ENCODE measurements at regions not wholly inside any gene's neighbourhood (a gene's known extent, or its start where the extent isn't known, plus 50 kb on each side); places are given as distances from the start of the nearest gene placed in this dataset.
A peak's percentile ranks its signal among the peaks of the same experiment; 100 is the strongest.

DNA sequence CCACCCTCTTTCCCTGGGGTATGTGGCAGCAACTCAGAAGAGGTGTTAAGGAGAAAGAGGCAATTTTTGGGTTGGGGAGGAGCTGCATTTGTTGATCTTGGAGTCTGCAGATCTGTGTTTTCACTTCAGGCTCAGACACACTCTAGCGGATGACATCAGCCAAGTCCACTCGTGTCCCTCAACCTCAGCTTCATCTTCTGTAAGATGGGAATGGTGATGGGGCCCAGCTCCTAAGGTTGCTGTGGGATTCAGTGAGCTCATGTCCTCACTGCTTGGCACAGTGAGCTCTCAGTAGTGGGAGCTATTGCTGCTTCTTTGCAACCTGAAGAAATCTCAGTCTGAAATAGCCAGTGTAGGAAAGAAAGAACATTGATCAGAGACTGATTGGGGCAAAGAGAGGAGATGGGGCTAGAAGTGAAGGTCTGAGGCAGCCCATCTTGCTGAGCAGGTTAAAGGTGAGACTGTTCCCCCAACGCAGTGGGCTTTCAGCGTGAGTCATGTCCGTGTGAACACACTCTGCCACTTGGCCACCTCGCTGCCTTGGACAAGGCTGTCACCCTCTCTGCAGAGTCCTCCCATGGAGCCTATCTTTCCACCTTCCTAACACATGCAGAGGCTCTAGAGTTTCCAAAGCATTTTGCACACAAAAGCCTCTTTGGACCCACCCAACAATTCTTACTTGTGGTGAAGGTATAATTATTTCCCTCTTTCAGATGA is 56.0 kb upstream of the CITED4 start:
- Histone ChIP-seq H3K9ac (ENCODE audit: insufficient read depth, low read length, poor library complexity, severe bottlenecking) (no peak overlapping the region), H3K27ac (ENCODE audit: low read depth in 1 of 2, low read length in 2 of 2) (no peak overlapping the region), H3K4me3 (replicated peaks in 1 of 3; ENCODE audit: low read depth in 2 of 3, low read length in 3 of 3) (no peak overlapping the region), H3K9me3 (replicated peaks in 1 of 2; ENCODE audit: control insufficient read depth in 1 of 2, insufficient read depth in 1 of 2, low read length in 2 of 2) (no peaks in the 10 kb centered on the region), H3K4me2 (replicated peaks; ENCODE audit: extremely low read depth, low read length, poor library complexity, severe bottlenecking) (no peak overlapping the region), H3K36me3 (replicated peaks in 1 of 2; ENCODE audit: control insufficient read depth in 1 of 2, insufficient read depth in 2 of 2, low read length in 2 of 2) (no peaks in the 10 kb centered on the region), H3K4me1 (ENCODE audit: control insufficient read depth in 1 of 2, insufficient read depth in 2 of 2, low read length in 2 of 2) (no peaks in the 10 kb centered on the region), H2AFZ (ENCODE audit: insufficient read depth, low read depth, low read length, poor library complexity, severe bottlenecking) (no peak overlapping the region), H3K79me2 (ENCODE audit: insufficient read depth, low read length) (no peaks in the 10 kb centered on the region), H3K27me3 (ENCODE audit: control insufficient read depth in 2 of 2, insufficient read depth in 2 of 2, low read length in 2 of 2) (no peaks in the 10 kb centered on the region), H4K20me1 (ENCODE audit: insufficient read depth, low read length) (no peaks in the 10 kb centered on the region)
- TF ChIP-seq, protein P1, sequence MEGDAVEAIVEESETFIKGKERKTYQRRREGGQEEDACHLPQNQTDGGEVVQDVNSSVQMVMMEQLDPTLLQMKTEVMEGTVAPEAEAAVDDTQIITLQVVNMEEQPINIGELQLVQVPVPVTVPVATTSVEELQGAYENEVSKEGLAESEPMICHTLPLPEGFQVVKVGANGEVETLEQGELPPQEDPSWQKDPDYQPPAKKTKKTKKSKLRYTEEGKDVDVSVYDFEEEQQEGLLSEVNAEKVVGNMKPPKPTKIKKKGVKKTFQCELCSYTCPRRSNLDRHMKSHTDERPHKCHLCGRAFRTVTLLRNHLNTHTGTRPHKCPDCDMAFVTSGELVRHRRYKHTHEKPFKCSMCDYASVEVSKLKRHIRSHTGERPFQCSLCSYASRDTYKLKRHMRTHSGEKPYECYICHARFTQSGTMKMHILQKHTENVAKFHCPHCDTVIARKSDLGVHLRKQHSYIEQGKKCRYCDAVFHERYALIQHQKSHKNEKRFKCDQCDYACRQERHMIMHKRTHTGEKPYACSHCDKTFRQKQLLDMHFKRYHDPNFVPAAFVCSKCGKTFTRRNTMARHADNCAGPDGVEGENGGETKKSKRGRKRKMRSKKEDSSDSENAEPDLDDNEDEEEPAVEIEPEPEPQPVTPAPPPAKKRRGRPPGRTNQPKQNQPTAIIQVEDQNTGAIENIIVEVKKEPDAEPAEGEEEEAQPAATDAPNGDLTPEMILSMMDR (IDR thresholded peaks at IDR 0.05), result no peak
- 94% methylated on average over 4 of the region's 6 CpGs for WGBS (ENCODE audit: insufficient coverage)
- peaks cover 4 to 10% (median 8%) of the 10 kb centered on the region in 3 donors for H3K27me3 Mint-ChIP-seq (ENCODE audit: low read depth in 3 of 3)
- H3K36me3 Mint-ChIP-seq, result no peaks in the 10 kb centered on the region
- peaks cover 0 to 5% (median 0%) of the 10 kb centered on the region in 7 donors for H3K9me3 Mint-ChIP-seq
- DNase-seq, result no peak
- H3K4me1 Mint-ChIP-seq, result no peaks in the 10 kb centered on the region
- no peak overlapping the region for H3K4me3 Mint-ChIP-seq
- intact Hi-C loops (cut with micrococcal nuclease), result no loop called here
- peak overlapping the region in 1 of 7 donors; percentile 41 for H3K27ac Mint-ChIP-seq

- Histone ChIP-seq H3K27ac (ENCODE audit: low read depth in 1 of 2, low read length in 2 of 2) (no peak overlapping the region), H4K20me1 (ENCODE audit: insufficient read depth, low read length) (no peaks in the 10 kb centered on the region), H3K79me2 (ENCODE audit: insufficient read depth, low read length) (no peaks in the 10 kb centered on the region), H3K4me2 (replicated peaks; ENCODE audit: extremely low read depth, low read length, poor library complexity, severe bottlenecking) (no peak overlapping the region), H2AFZ (ENCODE audit: insufficient read depth, low read depth, low read length, poor library complexity, severe bottlenecking) (no peak overlapping the region), H3K36me3 (replicated peaks in 1 of 2; ENCODE audit: control insufficient read depth in 1 of 2, insufficient read depth in 2 of 2, low read length in 2 of 2) (no peaks in the 10 kb centered on the region), H3K4me3 (replicated peaks in 1 of 3; ENCODE audit: low read depth in 2 of 3, low read length in 3 of 3) (no peak overlapping the region), H3K9ac (ENCODE audit: insufficient read depth, low read length, poor library complexity, severe bottlenecking) (no peak overlapping the region), H3K27me3 (ENCODE audit: control insufficient read depth in 2 of 2, insufficient read depth in 2 of 2, low read length in 2 of 2) (no peaks in the 10 kb centered on the region), H3K4me1 (ENCODE audit: control insufficient read depth in 1 of 2, insufficient read depth in 2 of 2, low read length in 2 of 2) (no peaks in the 10 kb centered on the region), H3K9me3 (replicated peaks in 1 of 2; ENCODE audit: control insufficient read depth in 1 of 2, insufficient read depth in 1 of 2, low read length in 2 of 2) (no peaks in the 10 kb centered on the region)
- intact Hi-C loops (cut with micrococcal nuclease), result no loop called here
- DNase-seq, result no peak
- H3K27ac Mint-ChIP-seq, result no peak overlapping the region
- H3K9me3 Mint-ChIP-seq, result peaks cover 0 to 2% (median 0%) of the 10 kb centered on the region in 7 donors
- H3K4me1 Mint-ChIP-seq, result no peaks in the 10 kb centered on the region
- H3K4me3 Mint-ChIP-seq, result no peak overlapping the region
- TF ChIP-seq, protein P1 (IDR thresholded peaks at IDR 0.05), result no peak
- peaks cover 4 to 13% (median 6%) of the 10 kb centered on the region in 3 donors for H3K27me3 Mint-ChIP-seq (ENCODE audit: low read depth in 3 of 3)
- 93% methylated on average over 9 of the region's 12 CpGs for WGBS (ENCODE audit: insufficient coverage)
- no peaks in the 10 kb centered on the region for H3K36me3 Mint-ChIP-seq
Measured at GRCh38 chr1:40919475-40920011, 57.4 kb upstream of the CITED4 start.

Measured in CD14-positive monocyte (primary cell).